Hepatocyte (in vitro differentiated cells): ENCODE measurements at regions not wholly inside any gene's neighbourhood (a gene's known extent, or its start where the extent isn't known, plus 50 kb on each side); places are given as distances from the start of the nearest gene placed in this dataset.

Experiments
- DNase-seq: peaks from one replicate; pipeline ENCODE4 v3.0.0-alpha.2; 2016; ENCODE audit warnings: low spot score
- H2AFZ ChIP-seq: fragments of 200-600 bp; sonication (generic); 2 replicates; pipeline ENCODE4 v1.6.0; 2016; ENCODE audit warnings: antibody characterized with exemption, mild to moderate bottlenecking
- H3K27ac ChIP-seq: fragments of 200-600 bp; sonication (generic); 2 replicates; pipeline ENCODE4 v1.5.1; 2016; ENCODE audit warnings: mild to moderate bottlenecking
- H3K27me3 ChIP-seq: fragments of 200-600 bp; sonication (generic); 2 replicates; pipeline ENCODE4 v1.6.1; 2016
- H3K36me3 ChIP-seq: fragments of 200-600 bp; sonication (generic); replicated peaks from 2 replicates; pipeline ENCODE4 v1.5.1; 2016; ENCODE audit warnings: low read depth; ENCODE audit not compliant: insufficient read depth
- H3K4me1 ChIP-seq: fragments of 200-600 bp; sonication (generic); 2 replicates; pipeline ENCODE4 v1.5.1; 2016; ENCODE audit warnings: mild to moderate bottlenecking, moderate library complexity; ENCODE audit not compliant: insufficient read depth
- H3K4me2 ChIP-seq: fragments of 200-600 bp; sonication (generic); 2 replicates; pipeline ENCODE4 v1.6.0; 2016
- H3K4me3 ChIP-seq: fragments of 200-600 bp; sonication (generic); 2 replicates; pipeline ENCODE4 v1.5.1; 2016; ENCODE audit warnings: mild to moderate bottlenecking
- H3K79me2 ChIP-seq: fragments of 200-600 bp; sonication (generic); 2 replicates; pipeline ENCODE4 v1.6.0; 2017; ENCODE audit warnings: mild to moderate bottlenecking
- H3K9me2 ChIP-seq: fragments of 200-600 bp; sonication (generic); replicated peaks from 2 replicates; pipeline ENCODE4 v1.6.0; 2017; ENCODE audit warnings: mild to moderate bottlenecking; ENCODE audit not compliant: insufficient read depth
- H3K9me3 ChIP-seq: fragments of 200-600 bp; sonication (generic); 2 replicates; pipeline ENCODE4 v1.5.1; 2016; ENCODE audit warnings: low read depth, mild to moderate bottlenecking
- H4K20me1 ChIP-seq: fragments of 200-600 bp; sonication (generic); 2 replicates; pipeline ENCODE4 v1.6.0; 2016; ENCODE audit warnings: mild to moderate bottlenecking; ENCODE audit not compliant: insufficient read depth, poor library complexity, severe bottlenecking
- EZH2 ChIP-seq: fragments of 200-600 bp; sonication (generic); IDR thresholded peaks from 2 replicates; pipeline ENCODE4 v1.6.1; 2016; ENCODE audit warnings: antibody characterized with exemption, mild to moderate bottlenecking, borderline replicate concordance
- EZH2phosphoT487 ChIP-seq: fragments of 200-600 bp; sonication (generic); IDR thresholded peaks from one replicate; pipeline ENCODE4 v1.6.1; 2018; ENCODE audit warnings: antibody characterized with exemption, mild to moderate bottlenecking, low read depth, moderate library complexity; ENCODE audit not compliant: unreplicated experiment, severe bottlenecking
- WGBS: methylation state at CpG from one replicate; pipeline ENCODE4 v1.1.6; 2016; ENCODE audit warnings: low lambda C conversion rate; ENCODE audit errors: missing lambda C conversion rate; 5-methylcytosine and 5-hydroxymethylcytosine counted together
- TF ChIP-seq, protein P1 (sequence below): fragments of 200-600 bp; sonication (generic); IDR thresholded peaks from 2 replicates; pipeline ENCODE4 v1.5.1; 2016; ENCODE audit warnings: antibody characterized with exemption, mild to moderate bottlenecking; ENCODE audit not compliant: poor library complexity

DNA sequence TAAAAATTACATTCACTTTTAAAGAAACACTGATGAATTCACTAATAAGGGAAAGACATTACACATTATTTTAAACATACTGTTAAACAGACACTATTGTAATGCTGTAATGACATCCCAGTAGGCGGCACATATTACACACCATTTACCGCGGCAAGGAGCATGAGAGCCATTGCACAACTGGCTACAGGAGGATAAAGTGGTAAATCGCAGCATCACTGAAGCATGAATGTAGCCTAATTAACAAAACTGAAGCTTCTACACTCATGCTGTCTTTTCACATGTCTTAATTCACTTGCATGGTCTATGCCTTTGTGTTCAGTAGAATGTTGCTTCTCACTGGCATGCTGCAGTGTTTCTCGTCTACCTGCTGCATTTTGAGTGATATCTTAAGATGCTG is 1046.0 kb downstream of the MRPL39 start:
- no peaks in the 10 kb centered on the region for H3K27me3 ChIP-seq
- WGBS, result 90% methylated on average over 5 of the region's 5 CpGs
- no peak overlapping the region for H3K4me3 ChIP-seq
- no peaks in the 10 kb centered on the region for H3K9me3 ChIP-seq
- H2AFZ ChIP-seq, result no peak overlapping the region
- TF ChIP-seq EZH2phosphoT487, result no peak
- TF ChIP-seq, protein P1, sequence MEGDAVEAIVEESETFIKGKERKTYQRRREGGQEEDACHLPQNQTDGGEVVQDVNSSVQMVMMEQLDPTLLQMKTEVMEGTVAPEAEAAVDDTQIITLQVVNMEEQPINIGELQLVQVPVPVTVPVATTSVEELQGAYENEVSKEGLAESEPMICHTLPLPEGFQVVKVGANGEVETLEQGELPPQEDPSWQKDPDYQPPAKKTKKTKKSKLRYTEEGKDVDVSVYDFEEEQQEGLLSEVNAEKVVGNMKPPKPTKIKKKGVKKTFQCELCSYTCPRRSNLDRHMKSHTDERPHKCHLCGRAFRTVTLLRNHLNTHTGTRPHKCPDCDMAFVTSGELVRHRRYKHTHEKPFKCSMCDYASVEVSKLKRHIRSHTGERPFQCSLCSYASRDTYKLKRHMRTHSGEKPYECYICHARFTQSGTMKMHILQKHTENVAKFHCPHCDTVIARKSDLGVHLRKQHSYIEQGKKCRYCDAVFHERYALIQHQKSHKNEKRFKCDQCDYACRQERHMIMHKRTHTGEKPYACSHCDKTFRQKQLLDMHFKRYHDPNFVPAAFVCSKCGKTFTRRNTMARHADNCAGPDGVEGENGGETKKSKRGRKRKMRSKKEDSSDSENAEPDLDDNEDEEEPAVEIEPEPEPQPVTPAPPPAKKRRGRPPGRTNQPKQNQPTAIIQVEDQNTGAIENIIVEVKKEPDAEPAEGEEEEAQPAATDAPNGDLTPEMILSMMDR, result no peak
- no peak for TF ChIP-seq EZH2
- H3K4me2 ChIP-seq, result no peak overlapping the region
- H4K20me1 ChIP-seq, result no peaks in the 10 kb centered on the region
- H3K4me1 ChIP-seq, result no peaks in the 10 kb centered on the region
- no peaks in the 10 kb centered on the region for H3K79me2 ChIP-seq
- DNase-seq, result no peak
- H3K27ac ChIP-seq, result no peak overlapping the region
- no peaks in the 10 kb centered on the region for H3K9me2 ChIP-seq
- H3K36me3 ChIP-seq, result no peaks in the 10 kb centered on the region

- no peak for DNase-seq
- no peaks in the 10 kb centered on the region for H3K36me3 ChIP-seq
- no peak for TF ChIP-seq EZH2phosphoT487
- TF ChIP-seq, protein P1, result no peak
- no peak for TF ChIP-seq EZH2
- no peak overlapping the region for H3K27ac ChIP-seq
- no peaks in the 10 kb centered on the region for H3K27me3 ChIP-seq
- no peaks in the 10 kb centered on the region for H3K9me3 ChIP-seq
- no peaks in the 10 kb centered on the region for H3K79me2 ChIP-seq
- H3K9me2 ChIP-seq, result peaks cover 3% of the 10 kb centered on the region
- 59% methylated on average over 3 of the region's 3 CpGs for WGBS
- H4K20me1 ChIP-seq, result no peaks in the 10 kb centered on the region
- H3K4me2 ChIP-seq, result no peak overlapping the region
- no peak overlapping the region for H2AFZ ChIP-seq
- H3K4me1 ChIP-seq, result no peaks in the 10 kb centered on the region
- no peak overlapping the region for H3K4me3 ChIP-seq
Observed at GRCh38 chr21:24552491-24552890, 1054.8 kb downstream of the MRPL39 start.

GRCh38 chr21:24545807-24546361 is 1061.4 kb downstream of the MRPL39 start:
- Histone ChIP-seq H3K4me2 (no peak overlapping the region), H2AFZ (no peak overlapping the region), H3K27ac (no peak overlapping the region), H3K27me3 (no peaks in the 10 kb centered on the region), H3K79me2 (no peaks in the 10 kb centered on the region), H3K9me3 (no peaks in the 10 kb centered on the region), H3K36me3 (no peaks in the 10 kb centered on the region), H3K9me2 (peaks cover 3% of the 10 kb centered on the region), H3K4me1 (no peaks in the 10 kb centered on the region), H4K20me1 (no peaks in the 10 kb centered on the region), H3K4me3 (no peak overlapping the region)
- 61% methylated on average over 4 of the region's 4 CpGs for WGBS
- TF ChIP-seq, protein P1, result no peak
- TF ChIP-seq EZH2 (no peak), EZH2phosphoT487 (no peak)
- DNase-seq, result no peak
